Left lung (tissue), 4 donors: ENCODE measurements at regions not wholly inside any gene's neighbourhood (a gene's known extent, or its start where the extent isn't known, plus 50 kb on each side); places are given as distances from the start of the nearest gene placed in this dataset.
A peak's percentile ranks its signal among the peaks of the same experiment; 100 is the strongest.

Experiments used
- ATAC-seq: fragments of 200-7000 bp; cut with Tn5 transposase; one replicate; pipeline ENCODE4 v1.9.1; 2020; ENCODE audit warnings: moderate library complexity
- DNase-seq, 4 donors: peaks; one replicate each; pipeline ENCODE4 v3.0.0-alpha.2; 2013 to 2020
- H3K27ac ChIP-seq, 2 donors: fragments of 200-600 bp; sonication (generic) in 1 of 2; one replicate each; pipeline versions ENCODE4 v1.5.0 to v1.8.0; 2020 to 2021
- H3K27me3 ChIP-seq, 2 donors: fragments of 200-600 bp; sonication (generic) in 1 of 2; one replicate each; pipeline versions ENCODE4 v1.5.0 to v1.8.0; 2020 to 2021
- H3K36me3 ChIP-seq, 2 donors: fragments of 200-600 bp; sonication (generic) in 1 of 2; one replicate each; pipeline versions ENCODE4 v1.5.0 to v1.8.0; 2020 to 2021
- H3K4me1 ChIP-seq, 2 donors: fragments of 200-600 bp; one replicate each; pipeline ENCODE4 v1.8.0; 2021
- H3K4me3 ChIP-seq, 2 donors: fragments of 200-600 bp; sonication (generic) in 1 of 2; one replicate each; pipeline versions ENCODE4 v1.5.0 to v1.8.0; 2020 to 2021; ENCODE audit warnings: mild to moderate bottlenecking in 1 of 2
- H3K9me3 ChIP-seq, 2 donors: fragments of 200-600 bp; sonication (generic) in 1 of 2; one replicate each; pipeline versions ENCODE4 v1.5.0 to v1.8.0; 2020 to 2021
- CTCF ChIP-seq, 2 donors: fragments of 200-600 bp; sonication (generic) in 1 of 2; IDR thresholded peaks; one replicate each; pipeline versions ENCODE4 v1.5.0 to v1.8.0; 2021; ENCODE audit warnings: antibody characterized with exemption in 2 of 2
- intact Hi-C, 2 donors: fragments of 100-400 bp; cut with DNase I; formaldehyde crosslinking; loops; one replicate each; pipeline versions ENCODE4 v1.11.2 to v1.14.2; 2022
- donor health status: DM: no; HTN: yes; CAD: no.
- donor health status: DM: no; HTN: no; CAD: no.

GRCh38 chr11:69415411-69416142 is 65.9 kb upstream of the LINC01488 start:
- intact Hi-C loops = no loop called here
- Histone ChIP-seq H3K27ac (no peak overlapping the region), H3K27me3 (no peaks in the 10 kb centered on the region), H3K36me3 (no peaks in the 10 kb centered on the region), H3K9me3 (no peaks in the 10 kb centered on the region), H3K4me3 (no peak overlapping the region), H3K4me1 (peaks cover 4 to 7% of the 10 kb centered on the region in 2 donors)
- no peak for TF ChIP-seq CTCF (IDR thresholded peaks at IDR 0.05)
- DNase-seq (peak in 1 of 4 donors; percentile 43), ATAC-seq (no peak)

- no peak for TF ChIP-seq CTCF (IDR thresholded peaks at IDR 0.05)
- DNase-seq (no peak), ATAC-seq (no peak)
- intact Hi-C loops = no loop called here
- peaks cover 6 to 7% of the 10 kb centered on the region in 2 donors for H3K4me1 ChIP-seq
- no peaks in the 10 kb centered on the region for H3K9me3 ChIP-seq
- no peak overlapping the region for H3K27ac ChIP-seq
- no peaks in the 10 kb centered on the region for H3K27me3 ChIP-seq
- no peaks in the 10 kb centered on the region for H3K36me3 ChIP-seq
- H3K4me3 ChIP-seq = no peak overlapping the region
These were observed 65.3 kb upstream of the LINC01488 start for GRCh38 chr11:69416143-69416515.

- H3K27ac ChIP-seq = no peak overlapping the region
- no peaks in the 10 kb centered on the region for H3K36me3 ChIP-seq
- ATAC-seq (no peak), DNase-seq (peak in 1 of 4 donors; percentile 57)
- no peak for TF ChIP-seq CTCF (IDR thresholded peaks at IDR 0.05)
- intact Hi-C loops = no loop called here
- no peaks in the 10 kb centered on the region for H3K27me3 ChIP-seq
- H3K4me1 ChIP-seq = peaks cover 6 to 7% of the 10 kb centered on the region in 2 donors
- H3K4me3 ChIP-seq = no peak overlapping the region
- no peaks in the 10 kb centered on the region for H3K9me3 ChIP-seq
These were observed 64.4 kb upstream of the LINC01488 start for GRCh38 chr11:69416762-69417698.

- H3K27ac ChIP-seq = no peak overlapping the region
- DNase-seq (no peak), ATAC-seq (no peak)
- H3K9me3 ChIP-seq = no peaks in the 10 kb centered on the region
- H3K27me3 ChIP-seq = no peaks in the 10 kb centered on the region
- H3K36me3 ChIP-seq = no peaks in the 10 kb centered on the region
- H3K4me1 ChIP-seq = peaks cover 6 to 7% of the 10 kb centered on the region in 2 donors
- H3K4me3 ChIP-seq = no peak overlapping the region
- TF ChIP-seq CTCF (IDR thresholded peaks at IDR 0.05) = no peak
- intact Hi-C loops = no loop called here
These were observed 63.8 kb upstream of the LINC01488 start for GRCh38 chr11:69417699-69418085.
